ENCODE measurements at regions not wholly inside any gene's neighbourhood (a gene's known extent, or its start where the extent isn't known, plus 50 kb on each side); places are given as distances from the start of the nearest gene placed in this dataset.
"Not testable (repeated sequence)": the region's sequence is repeated elsewhere in the genome, so short reads cannot be mapped to it uniquely, and the experiment has no call there.

DNA sequence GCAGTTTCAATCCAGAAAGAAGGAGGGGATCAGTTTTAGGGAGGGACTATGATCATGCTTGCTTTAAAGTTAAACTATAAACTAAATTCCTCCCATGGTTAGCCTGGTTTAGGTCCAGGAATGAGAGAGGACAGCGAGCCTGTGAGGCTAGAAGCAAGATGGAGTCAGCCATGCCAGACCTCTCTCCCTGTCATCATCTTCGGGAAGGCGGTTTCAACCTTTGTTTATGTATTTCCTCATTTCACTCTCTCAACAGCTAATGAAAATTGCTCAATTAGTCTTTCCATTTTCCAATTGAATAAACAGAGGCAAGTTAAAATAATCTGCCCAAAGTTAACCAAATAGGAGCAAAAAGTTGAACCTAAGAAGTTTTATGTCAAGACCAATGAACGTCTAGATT lies 201.5 kb downstream of the KCNJ2 start:
- no peak for DNase-seq (ENCODE audit: low read depth, low spot score)

DNA sequence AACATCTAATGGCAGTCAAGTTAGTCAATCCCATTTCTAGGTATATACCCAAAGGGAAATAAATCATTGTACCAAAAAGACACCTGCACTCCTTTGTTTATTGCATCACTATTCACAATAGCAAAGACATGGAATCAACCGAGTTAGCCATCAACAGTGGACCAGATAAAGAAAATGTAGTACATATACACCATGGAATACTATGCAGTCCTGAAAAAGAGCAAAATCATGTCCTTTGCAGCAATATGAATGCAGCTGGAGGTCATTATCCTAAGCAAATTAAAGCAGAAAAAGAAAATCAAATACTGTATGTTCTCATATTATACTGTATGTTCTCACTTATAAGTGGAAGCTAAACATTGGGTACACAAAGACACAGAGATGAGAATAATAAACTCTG lies 204.0 kb downstream of the KCNJ2 start:
- no peak for DNase-seq (ENCODE audit: low read depth, low spot score)

DNA sequence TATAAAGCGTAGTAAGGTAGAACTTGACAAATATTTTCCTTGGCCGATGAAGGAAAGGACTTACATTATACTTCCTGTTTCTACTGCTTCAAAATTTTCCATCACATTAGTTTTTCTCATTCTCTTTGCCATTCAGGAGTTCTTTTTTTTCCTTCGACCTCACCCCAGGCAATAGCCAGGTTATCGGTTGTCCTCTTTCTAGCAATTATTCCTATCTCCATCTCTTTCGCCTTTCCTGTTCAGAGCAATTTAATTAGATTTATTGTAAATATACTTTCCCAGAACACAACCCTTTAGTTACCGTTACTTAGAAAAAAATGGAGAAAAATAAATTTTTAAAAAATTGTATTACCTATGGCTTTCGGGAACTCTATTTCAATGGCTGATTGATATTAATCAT lies 205.2 kb downstream of the KCNJ2 start:
- no peak for DNase-seq (ENCODE audit: low read depth, low spot score)

DNA sequence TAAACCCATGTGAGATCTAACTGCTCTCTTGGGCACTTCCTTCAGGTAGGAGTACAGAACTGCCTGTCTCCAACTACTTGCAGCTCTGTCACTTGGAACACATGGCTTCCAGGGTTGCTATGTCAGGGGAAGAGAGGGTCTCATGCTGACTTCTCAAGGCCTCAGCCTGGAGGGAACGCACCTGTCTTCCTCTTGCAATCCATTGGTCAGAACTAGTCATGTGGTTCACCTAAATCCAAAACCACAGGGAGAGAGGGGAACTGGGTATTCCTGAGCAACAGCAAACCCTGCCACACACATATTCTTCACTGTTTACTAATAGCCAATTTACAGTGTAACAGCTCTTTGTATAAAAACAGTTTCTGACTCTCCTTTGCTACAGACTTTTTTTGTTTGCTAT lies 206.1 kb downstream of the KCNJ2 start:
- DNase-seq (ENCODE audit: low read depth, low spot score), result no peak

DNA sequence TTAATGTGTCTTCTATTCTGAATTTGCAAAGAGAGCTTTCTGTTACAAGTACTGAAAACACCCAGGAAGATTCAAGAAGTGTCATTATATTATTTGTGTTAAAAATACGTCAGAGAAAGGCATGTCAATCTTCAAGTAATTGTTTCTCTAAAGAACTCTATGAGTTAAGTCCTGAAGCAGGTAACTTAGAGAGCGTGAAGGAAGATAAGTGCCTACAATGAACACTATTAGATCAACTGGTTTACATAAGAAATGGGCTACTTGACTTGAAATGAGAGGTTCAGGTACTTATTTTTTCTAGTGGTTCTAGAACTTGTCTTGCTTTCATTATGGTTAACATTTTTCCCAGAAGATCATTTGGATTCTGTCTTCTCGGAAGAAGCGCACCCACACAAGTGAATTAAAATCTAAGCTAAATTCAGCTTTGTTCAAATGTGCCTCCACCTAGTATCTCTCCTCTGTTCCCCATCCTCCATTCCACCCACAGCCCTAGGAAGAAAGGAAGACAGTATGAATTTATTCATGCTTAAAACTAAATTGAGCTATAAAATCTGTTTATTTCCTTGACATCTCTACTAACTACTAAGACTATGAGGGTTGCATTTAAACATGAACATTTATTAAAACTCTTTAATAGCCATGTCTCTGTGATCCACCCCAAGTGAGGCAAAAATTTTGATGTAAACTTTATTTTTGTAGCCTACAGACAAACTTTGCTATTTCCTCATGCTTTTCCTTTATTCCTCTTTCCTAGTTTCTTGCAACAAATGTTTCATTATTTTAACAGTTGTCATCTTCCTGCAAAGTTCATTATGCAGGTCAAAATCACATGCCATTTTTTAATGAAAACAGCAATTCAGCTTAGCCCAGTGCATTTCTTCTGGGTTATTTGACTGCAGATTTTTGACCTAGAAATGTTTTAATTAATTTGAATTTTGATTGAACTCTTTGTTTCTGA lies 206.8 kb downstream of the KCNJ2 start:
- DNase-seq (ENCODE audit: low read depth, low spot score), result no peak

DNA sequence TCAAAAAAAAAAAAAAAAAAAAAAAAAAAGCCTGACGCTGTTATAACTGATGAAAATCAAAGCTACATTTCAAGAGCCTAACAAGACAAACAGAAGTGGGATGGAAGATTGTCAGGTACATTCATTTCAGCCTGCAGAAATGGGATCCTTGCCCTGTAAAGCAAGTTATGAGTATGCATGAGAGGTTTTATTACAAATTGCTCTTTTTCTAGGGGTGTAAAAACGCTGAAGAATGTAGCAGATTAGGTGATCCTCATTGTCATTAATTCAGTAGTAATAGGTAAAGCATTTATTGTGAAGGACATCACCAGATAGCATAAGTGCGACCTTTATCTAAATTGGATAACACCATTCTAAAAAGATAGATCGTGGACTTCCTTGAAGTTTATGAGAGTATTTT lies 208.3 kb downstream of the KCNJ2 start:
- DNase-seq (ENCODE audit: low read depth, low spot score), result no peak

DNA sequence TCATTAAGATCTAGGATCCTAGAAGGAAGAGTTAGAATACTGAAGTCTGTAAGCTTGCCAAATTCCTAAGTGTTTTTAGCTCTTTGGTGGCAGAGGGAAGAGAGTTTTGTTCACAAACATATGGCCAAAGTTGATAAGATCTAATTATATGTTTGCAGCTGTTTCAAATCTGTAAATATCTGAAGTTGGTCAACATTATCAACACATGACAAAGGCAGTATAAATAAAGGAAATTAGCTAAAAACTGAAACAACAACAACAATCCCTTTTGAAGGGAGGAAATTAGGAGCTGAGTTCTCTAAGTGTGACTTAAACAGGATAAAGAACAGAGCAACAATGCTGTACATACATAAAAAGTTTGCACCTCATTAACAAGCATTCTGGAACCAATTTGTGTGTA lies 208.7 kb downstream of the KCNJ2 start:
- no peak for DNase-seq (ENCODE audit: low read depth, low spot score)

DNA sequence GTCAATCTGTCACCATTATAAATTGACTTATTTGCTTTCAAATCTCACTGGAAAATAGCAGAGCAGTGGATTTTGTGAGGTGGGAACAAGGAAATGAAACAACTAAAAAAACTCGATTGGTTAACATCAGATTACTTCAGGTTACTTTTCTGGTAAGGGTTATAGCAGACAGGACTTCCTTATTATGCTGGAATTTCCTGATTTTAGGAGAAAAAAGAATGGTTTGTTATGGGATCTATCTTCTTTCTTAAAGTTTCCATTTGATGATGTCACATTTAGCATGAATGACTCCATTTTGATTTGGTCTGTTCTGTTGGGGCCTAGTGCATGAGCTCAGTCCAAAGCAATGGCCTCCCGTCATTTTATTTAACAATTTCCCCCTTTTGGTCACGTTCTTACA lies 210.6 kb downstream of the KCNJ2 start:
- DNase-seq (ENCODE audit: low read depth, low spot score), result no peak

DNA sequence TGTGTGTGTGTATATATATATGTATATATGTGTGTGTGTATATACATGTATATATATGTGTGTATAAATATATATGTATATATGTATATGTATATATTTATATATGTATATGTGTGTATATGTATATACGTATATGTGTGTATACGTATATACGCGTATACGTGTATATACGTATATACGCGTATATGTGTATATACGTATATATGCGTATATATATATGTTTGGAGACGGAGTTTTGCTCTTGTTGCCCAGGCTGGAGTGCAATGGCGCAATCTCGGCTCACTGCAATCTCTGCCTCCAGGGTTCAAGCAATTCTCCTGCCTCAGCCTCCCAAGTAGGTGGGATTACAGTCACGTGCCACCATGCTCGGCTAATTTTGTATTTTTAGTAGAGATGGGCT lies 212.6 kb downstream of the KCNJ2 start:
- DNase-seq (ENCODE audit: low read depth, low spot score), result not testable (repeated sequence)

DNA sequence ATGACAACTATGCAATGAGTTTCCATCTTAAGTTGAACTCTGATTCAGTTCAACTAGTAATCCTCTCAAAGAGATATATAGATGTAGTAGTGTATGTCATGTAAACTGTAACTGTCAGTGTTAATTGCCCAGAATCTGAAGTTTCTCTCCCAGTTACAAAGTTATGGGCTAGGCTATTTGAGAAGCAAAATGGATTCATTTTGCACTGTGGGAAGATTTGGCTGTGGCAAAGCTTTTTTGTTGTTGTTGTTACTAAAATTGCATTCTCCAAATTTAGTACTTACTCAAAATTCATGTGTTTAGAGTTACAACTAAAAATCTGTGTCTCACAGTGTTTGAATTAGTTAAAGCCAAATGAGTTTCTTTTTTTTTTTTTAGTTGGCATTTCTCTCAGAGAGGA lies 219.0 kb downstream of the KCNJ2 start:
- no peak for DNase-seq (ENCODE audit: low read depth, low spot score)

DNA sequence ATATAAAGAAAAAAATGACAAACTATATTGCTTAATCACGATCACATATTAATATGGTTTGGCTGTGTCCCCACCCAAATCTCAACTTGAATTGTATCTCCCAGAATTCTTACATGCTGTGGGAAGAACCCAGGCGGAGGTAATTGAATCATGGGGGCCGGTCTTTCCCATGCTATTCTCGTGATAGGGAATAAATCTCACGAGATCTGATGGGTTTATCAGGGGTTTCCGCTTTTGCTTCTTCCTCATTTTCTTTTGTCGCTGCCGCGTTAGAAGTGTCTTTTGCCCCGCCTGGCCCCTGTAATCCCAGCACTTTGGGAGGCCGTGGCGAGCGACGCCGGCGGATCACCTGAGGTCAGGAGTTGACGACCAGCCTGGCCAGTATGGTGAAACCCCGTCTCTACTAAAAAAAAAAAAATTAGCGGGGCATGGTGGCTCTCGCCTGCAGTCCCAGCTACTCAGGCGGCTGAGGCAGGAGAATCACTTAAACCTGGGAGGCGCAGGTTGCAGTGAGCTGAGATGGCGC lies 220.0 kb downstream of the KCNJ2 start:
- DNase-seq (ENCODE audit: low read depth, low spot score), result not testable (repeated sequence)

DNA sequence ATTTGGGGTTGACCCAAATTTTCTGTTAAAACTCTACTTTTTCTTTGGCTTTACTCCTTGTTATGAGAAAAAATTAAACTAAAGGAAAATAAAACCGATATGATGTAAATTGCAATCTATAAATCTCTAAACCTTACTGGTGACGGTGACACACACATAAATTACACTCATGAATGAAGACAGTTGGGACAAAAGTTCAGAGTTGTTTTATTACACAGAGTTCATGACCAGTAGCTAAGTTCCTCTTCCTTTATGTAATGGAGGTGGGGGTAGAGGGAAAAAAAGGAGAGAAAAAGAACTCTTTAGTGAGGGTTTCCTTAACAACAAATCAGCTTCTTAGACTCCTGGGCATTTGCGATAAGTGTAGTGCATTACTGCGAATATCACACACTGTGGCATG lies 220.7 kb downstream of the KCNJ2 start:
- no peak for DNase-seq (ENCODE audit: low read depth, low spot score)

DNA sequence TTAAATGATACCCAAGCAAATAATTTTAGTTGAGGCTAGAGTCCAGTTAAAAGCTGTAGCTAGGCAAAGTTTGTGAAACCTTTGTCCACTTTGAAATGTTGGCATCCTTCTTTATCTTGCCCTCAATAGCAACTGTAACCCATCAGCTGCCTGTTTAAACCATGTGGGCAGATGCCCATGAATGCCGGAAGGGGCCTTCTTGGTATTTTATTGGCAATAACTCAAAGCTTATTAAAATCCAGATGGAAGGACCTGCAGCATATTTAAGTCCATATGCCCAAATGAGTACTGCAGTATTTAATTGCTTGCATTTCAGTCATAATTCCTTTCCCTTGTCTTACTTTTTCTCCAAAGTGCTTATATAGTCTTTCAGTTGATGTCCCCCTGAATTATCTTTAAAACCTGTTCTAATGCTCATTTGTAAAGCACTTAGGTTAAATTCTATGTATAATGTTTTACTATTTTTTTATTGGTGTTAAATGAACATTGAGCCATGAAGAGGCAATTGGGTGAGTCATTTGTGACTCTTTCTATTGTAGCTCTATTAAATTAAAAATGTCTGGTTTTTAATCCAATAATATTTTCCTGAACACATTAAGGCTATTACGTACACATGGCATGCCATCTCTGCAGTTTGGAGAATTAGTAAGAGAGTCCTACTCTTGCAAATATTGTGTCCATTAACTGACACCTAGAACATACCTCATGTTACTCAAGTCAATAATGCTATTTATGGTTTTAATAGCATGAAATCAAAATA lies 225.3 kb downstream of the KCNJ2 start:
- no peak for DNase-seq (ENCODE audit: low read depth, low spot score)

DNA sequence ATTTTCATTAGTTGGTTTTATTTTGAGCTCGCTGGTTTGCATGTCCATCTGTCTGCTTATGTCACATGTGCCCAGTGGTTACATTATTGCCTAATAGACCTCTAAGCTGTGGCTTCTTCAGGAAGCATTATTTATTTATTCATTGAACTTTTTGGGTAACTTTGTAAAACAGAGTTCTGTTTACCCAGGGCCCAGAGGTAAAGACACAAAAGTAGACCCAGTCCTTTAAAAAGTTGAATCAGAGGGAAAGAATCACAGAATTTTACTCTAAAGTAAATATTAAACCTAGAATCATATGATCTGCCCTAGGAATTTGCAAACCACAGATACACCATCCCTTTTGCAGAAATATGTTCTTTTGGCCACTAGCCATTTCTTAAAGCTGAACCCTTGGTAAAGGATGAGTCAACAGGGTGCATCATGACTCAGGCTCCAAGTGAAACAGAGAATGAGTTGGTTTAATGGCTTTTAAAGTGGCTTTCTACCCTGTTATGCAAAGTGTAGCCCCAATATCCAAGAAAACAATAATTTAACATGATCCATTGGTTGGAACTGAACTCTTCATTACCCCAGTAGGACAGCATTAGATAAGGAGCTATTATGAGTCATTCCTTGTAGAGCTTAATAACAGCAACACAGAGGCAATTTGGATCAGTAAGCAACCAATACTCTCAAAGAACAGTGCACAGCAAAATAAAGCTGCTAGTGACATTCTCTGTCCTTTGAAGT lies 236.3 kb downstream of the KCNJ2 start:
- DNase-seq (ENCODE audit: low read depth, low spot score), result no peak

DNA sequence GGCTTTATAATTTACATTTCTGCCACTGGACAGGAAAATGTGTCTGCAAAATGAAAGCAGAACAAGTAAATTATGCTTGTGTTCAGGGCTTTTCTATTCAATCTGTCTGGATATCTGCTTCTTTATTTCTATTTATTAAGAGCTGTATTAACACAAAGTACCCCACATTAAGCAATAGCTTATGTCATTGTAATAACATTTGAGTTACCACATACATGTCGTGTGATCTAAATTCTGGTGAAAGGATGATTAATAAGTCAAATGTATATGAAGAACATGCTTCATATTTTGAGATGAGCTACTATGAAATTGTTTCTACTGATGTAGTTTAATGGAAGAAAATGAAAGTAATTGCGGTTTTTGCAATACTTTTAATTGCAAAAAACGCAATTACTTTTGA lies 238.2 kb downstream of the KCNJ2 start:
- DNase-seq (ENCODE audit: low read depth, low spot score), result no peak

DNA sequence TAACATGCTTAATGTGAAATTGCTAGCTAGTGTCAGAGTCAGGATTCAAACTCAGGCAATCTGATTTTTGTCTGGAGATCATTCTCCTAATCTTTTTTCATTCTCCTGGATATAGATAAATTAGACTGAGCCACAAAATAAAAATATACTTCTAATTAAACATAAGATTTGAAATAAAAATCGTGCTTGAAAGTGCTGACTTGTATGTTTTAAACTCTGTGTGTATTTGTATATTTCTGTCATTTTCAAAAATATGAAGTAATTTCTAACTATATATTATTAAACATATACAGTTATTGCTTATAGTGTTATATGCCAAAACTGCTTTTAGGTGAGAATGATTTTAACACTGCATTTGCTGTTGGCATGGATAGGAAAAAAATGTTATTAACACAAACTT lies 239.4 kb downstream of the KCNJ2 start:
- no peak for DNase-seq (ENCODE audit: low read depth, low spot score)

DNA sequence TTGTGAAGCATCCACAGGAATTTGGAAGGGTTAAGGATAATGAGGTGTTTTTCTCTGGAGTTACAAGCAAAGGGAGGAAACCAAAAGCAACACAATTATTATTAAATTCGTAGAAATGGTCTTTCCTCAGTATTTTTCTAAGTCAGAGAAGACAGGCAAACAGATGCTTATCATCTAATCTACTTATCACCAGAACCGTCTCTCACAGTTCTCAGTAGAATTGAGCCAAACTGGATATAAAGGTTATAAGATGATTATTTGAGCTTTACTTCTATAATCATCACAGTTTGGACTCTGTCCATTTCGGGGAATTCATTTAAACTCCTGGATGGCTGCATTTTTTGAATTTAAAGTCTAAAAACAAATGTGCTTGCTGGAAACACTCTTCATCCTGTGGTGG lies 245.0 kb downstream of the KCNJ2 start:
- no peak for DNase-seq (ENCODE audit: low read depth, low spot score)

DNA sequence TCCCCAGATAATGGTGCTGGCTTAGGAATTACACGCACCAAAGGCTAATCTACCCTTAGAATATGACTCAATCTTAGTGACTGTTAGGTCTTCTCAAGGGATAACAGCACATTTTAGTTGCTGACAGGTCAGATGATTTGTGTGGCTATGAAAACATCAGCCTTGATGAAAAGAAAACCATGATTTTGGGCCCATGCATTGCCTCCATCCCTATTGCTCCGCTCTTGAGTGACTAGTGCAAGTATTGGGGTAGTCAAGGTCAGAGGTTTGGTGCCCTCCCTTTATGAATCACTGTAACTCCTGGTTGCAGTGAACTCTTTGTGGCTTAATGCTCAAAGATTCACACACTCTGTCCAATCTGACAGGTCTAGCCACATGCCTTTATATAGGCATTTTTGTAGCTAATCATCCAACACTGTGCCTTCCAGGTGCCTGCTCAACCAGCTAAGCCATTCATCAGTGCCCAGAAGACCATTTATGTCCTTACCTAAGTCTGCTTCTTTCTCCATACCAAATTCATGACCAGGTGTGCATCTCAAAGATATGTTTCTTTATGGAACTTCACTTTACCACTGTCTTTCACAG lies 251.6 kb downstream of the KCNJ2 start:
- no peak for DNase-seq (ENCODE audit: low read depth, low spot score)

DNA sequence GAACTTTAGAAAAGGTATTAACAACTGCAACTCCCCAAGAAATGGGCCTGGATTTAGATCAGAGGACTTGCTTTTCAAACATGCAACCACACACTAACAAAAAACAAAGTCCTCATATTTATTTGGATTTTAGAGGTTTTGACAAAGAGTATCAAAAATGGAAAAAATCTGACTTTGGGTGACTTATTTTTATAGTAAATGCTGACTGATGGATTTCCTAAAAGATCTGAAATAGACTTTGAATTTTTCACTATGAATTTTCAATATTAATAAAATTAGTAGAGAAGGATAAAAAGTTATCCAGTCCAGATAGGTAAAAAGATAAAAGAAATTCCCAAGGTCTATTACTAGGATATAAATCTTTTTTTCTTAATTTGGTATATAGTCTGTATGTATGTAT lies 253.5 kb downstream of the KCNJ2 start:
- DNase-seq (ENCODE audit: low read depth, low spot score), result no peak

DNA sequence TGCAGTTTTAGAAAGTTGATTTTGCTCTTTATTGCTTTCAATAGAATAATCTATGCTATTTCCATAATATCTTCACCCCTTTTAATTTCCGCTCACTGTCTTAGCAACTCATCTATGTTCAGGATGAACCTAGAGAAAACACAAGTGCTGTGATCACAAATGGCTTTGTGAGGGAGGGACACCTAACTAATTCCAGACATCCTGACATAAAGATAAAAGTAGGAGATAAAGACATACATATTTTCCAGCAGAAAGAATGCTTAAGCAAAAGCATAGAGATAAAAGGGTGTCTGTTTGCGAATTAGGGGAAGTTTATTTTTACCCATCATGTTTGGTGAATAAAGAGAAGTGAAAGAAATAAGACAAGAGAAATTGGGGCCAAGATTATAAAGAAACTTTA lies 254.2 kb downstream of the KCNJ2 start:
- no peak for DNase-seq (ENCODE audit: low read depth, low spot score)

DNA sequence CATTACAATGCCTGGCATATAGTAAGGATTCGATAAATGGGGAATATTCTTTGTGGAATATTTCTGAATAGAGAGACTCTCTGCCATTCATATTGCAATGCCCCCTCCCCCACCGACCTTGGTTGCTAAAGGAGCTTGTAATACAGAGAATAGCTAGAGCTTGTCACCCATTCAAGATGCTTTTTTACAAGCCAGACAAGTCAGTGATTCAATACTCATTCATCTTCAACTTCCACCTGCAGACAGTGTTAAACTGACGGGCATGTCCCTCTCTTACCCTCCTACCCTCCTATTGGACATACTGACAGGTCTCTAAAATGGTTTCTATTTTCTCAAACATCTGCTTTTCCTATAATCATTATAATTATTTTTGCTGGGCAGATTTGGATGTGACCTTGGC lies 257.4 kb downstream of the KCNJ2 start:
- no peak for DNase-seq (ENCODE audit: low read depth, low spot score)
